A673 (cell line): ENCODE measurements at regions not wholly inside any gene's neighbourhood (a gene's known extent, or its start where the extent isn't known, plus 50 kb on each side); places are given as distances from the start of the nearest gene placed in this dataset.

Experiments
- BruUV-seq: library from RNA; stranded (reverse); fragments of 400-500 nt; replicated peaks from 2 replicates; lab custom pipeline; 2021; lab: Mats Ljungman, UMichigan
- CTCF ChIA-PET: fragments of 300-600 bp; sonication (Branson Sonifier 250); formaldehyde crosslinking; loops from one replicate; lab custom pipeline; 2022; ENCODE audit warnings: antibody characterized with exemption; lab: Charles Lee
- POLR2A ChIA-PET: fragments of 300-600 bp; sonication (Branson Sonifier 250); formaldehyde crosslinking; loops from one replicate; lab custom pipeline; 2022; ENCODE audit warnings: antibody characterized with exemption; ENCODE audit not compliant: low non-redundant PET; lab: Charles Lee
- DNase-seq: peaks from one replicate; pipeline ENCODE4 v3.0.0-alpha.2; 2015; ENCODE audit warnings: low spot score
- H3K27ac ChIP-seq: fragments of 200-600 bp; sonication (generic); 2 replicates; pipeline ENCODE4 v1.5.1; 2016; ENCODE audit warnings: mixed run types, low read depth, mild to moderate bottlenecking, mixed read lengths, antibody characterized with exemption, low read length; ENCODE audit not compliant: poor library complexity, severe bottlenecking
- H3K27me3 ChIP-seq: fragments of 200-600 bp; sonication (generic); replicated peaks from 2 replicates; pipeline ENCODE4 v1.6.1; 2017; ENCODE audit warnings: mixed run types, low read depth, mild to moderate bottlenecking, mixed read lengths, antibody characterized with exemption, low read length; ENCODE audit not compliant: insufficient read depth, poor library complexity
- H3K36me3 ChIP-seq: fragments of 200-600 bp; sonication (generic); 2 replicates; pipeline ENCODE4 v1.6.1; 2016; ENCODE audit warnings: mixed run types, mild to moderate bottlenecking, mixed read lengths, antibody characterized with exemption, low read length; ENCODE audit not compliant: insufficient read depth, poor library complexity, severe bottlenecking
- H3K4me1 ChIP-seq: fragments of 200-600 bp; sonication (generic); 2 replicates; pipeline ENCODE4 v1.6.1; 2017; ENCODE audit warnings: mixed run types, mild to moderate bottlenecking, mixed read lengths, antibody characterized with exemption, low read length; ENCODE audit not compliant: insufficient read depth, poor library complexity, severe bottlenecking
- H3K4me3 ChIP-seq: fragments of 200-600 bp; sonication (generic); 2 replicates; pipeline ENCODE4 v1.5.1; 2016; ENCODE audit warnings: low read depth, mixed run types, mild to moderate bottlenecking, mixed read lengths, low read length; ENCODE audit not compliant: poor library complexity, severe bottlenecking
- H3K9me3 ChIP-seq: fragments of 200-600 bp; sonication (generic); 2 replicates; pipeline ENCODE4 v1.6.1; 2016; ENCODE audit warnings: mixed run types, low read depth, mild to moderate bottlenecking, mixed read lengths, antibody characterized with exemption, low read length; ENCODE audit not compliant: poor library complexity, severe bottlenecking
- EZH2 ChIP-seq: fragments of 200-600 bp; sonication (generic); IDR thresholded peaks from 2 replicates; pipeline ENCODE4 v1.6.1; 2017; ENCODE audit warnings: borderline replicate concordance, low read depth, mild to moderate bottlenecking, mixed read lengths, antibody characterized with exemption, low read length; ENCODE audit not compliant: poor library complexity, severe bottlenecking
- intact Hi-C: fragments of 100-400 bp; cut with micrococcal nuclease; formaldehyde crosslinking; loops from one replicate; pipeline ENCODE4 v1.10.0; 2022; ENCODE audit not compliant: unreplicated experiment
- TF ChIP-seq, protein P1 (sequence below): fragments of 300-800, 200-600 bp; sonication (generic); conservative IDR thresholded peaks from 2 replicates; pipeline ENCODE4 v1.5.1; 2017; ENCODE audit warnings: low read depth, mild to moderate bottlenecking, antibody characterized with exemption, low read length, moderate library complexity, mixed read lengths

DNA sequence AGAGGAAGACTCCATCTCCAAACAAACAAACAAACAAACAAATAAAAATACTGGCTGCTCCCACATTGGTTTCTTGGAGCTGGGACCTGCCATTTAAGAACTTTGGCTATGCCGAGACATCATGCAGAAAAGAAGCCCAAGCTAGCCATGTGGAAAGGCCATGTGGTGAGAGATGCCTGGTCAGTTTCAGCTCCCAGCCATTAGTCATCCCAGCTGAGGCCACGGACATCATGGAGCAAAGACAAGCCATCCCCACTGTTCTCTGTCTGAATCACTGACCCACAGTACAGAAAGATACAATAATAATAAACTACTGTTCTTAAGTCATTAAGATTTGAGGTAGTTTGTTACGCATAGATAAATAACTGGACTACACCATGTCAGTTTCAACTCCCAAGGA is 70.0 kb upstream of the PCBD1 start:
- H3K27ac ChIP-seq, result no peak overlapping the region
- no peaks in the 10 kb centered on the region for H3K36me3 ChIP-seq
- BruUV-seq, result no TSS peak
- TF ChIP-seq, protein P1, sequence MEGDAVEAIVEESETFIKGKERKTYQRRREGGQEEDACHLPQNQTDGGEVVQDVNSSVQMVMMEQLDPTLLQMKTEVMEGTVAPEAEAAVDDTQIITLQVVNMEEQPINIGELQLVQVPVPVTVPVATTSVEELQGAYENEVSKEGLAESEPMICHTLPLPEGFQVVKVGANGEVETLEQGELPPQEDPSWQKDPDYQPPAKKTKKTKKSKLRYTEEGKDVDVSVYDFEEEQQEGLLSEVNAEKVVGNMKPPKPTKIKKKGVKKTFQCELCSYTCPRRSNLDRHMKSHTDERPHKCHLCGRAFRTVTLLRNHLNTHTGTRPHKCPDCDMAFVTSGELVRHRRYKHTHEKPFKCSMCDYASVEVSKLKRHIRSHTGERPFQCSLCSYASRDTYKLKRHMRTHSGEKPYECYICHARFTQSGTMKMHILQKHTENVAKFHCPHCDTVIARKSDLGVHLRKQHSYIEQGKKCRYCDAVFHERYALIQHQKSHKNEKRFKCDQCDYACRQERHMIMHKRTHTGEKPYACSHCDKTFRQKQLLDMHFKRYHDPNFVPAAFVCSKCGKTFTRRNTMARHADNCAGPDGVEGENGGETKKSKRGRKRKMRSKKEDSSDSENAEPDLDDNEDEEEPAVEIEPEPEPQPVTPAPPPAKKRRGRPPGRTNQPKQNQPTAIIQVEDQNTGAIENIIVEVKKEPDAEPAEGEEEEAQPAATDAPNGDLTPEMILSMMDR, result no peak
- TF ChIP-seq EZH2, result no peak
- no peak for DNase-seq
- CTCF ChIA-PET, result no interaction called here
- intact Hi-C loops, result no loop called here
- H3K27me3 ChIP-seq, result no peaks in the 10 kb centered on the region
- no peaks in the 10 kb centered on the region for H3K4me1 ChIP-seq
- no peaks in the 10 kb centered on the region for H3K9me3 ChIP-seq
- POLR2A ChIA-PET, result no interaction called here
- H3K4me3 ChIP-seq, result no peak overlapping the region

DNA sequence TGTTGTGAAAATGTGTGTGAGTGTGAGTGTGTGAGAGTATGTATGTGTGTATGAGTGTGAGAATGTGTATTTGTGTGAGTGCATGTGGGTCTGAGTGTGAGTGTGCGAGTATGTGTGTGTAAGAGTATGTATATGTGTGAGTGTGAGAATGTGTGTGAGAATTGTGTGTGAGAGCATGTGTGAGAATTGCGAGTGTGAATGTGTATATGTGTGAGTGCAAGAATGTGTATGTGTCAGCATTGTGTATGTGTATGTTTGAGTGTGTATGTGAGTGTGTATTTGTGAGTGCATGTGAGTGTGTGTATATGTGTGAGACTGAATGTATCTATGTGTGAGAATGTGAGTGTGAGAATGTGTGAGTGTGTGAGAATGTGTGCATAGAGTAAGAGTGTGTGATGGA is 72.0 kb upstream of the PCBD1 start:
- H3K4me3 ChIP-seq, result no peak overlapping the region
- BruUV-seq, result no TSS peak
- ChIA-PET CTCF (no interaction called here), POLR2A (no interaction called here)
- H3K27ac ChIP-seq, result no peak overlapping the region
- H3K9me3 ChIP-seq, result no peaks in the 10 kb centered on the region
- H3K27me3 ChIP-seq, result no peaks in the 10 kb centered on the region
- TF ChIP-seq, protein P1, result no peak
- TF ChIP-seq EZH2, result no peak
- no peak for DNase-seq
- no peaks in the 10 kb centered on the region for H3K36me3 ChIP-seq
- intact Hi-C loops, result no loop called here
- no peaks in the 10 kb centered on the region for H3K4me1 ChIP-seq

DNA sequence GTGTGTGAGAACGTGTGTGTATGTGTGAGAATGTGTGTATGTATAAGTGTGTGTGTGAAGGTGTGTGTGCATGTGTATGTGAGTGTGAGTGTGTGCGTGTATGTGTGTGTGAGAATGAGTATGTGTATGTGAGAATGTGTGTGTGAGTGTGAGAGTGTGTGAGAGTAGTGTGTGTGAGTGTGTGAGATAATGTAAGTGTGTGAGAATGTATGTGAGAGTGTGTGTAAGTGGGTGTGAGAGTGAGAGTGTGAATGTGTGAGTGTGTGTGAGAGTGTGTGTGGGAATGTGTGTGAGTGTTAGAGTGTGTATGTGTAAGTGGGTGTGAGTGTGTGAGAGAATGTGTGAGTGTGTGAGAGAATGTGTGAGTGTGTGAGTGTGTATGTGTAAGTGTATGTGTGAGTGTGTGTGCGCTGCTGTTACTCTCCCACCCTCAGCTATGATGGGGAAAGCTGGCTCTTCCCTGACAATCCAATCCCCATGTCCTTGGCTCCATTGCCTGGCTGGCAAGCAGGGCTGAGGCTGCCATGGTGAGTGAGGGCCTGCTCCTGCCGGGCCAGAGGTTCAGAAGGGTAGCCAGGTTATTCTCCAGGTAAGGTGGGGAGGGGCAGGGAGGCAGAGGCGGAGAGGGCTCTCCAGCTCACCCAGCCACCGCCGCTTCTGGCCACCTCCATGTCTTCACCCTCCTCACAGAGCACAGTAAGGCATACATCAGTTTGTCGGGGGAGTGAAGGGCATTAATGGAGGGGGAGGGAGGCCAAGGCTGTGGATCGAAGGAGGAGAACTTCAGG is 72.6 kb upstream of the PCBD1 start:
- no peak for DNase-seq
- Histone ChIP-seq H3K9me3 (no peaks in the 10 kb centered on the region), H3K4me3 (no peak overlapping the region), H3K36me3 (no peaks in the 10 kb centered on the region), H3K27me3 (no peaks in the 10 kb centered on the region), H3K4me1 (no peaks in the 10 kb centered on the region), H3K27ac (no peak overlapping the region)
- TF ChIP-seq, protein P1, result no peak
- no peak for TF ChIP-seq EZH2
- no TSS peak for BruUV-seq
- intact Hi-C loops, result no loop called here
- ChIA-PET CTCF (no interaction called here), POLR2A (no interaction called here)
